ENCODE measurements at regions not wholly inside any gene's neighbourhood (a gene's known extent, or its start where the extent isn't known, plus 50 kb on each side); places are given as distances from the start of the nearest gene placed in this dataset.
A peak's percentile ranks its signal among the peaks of the same experiment; 100 is the strongest.

GRCh38 chr18:45386041-45386655 is 229.1 kb upstream of the SLC14A2 start:
- TF ChIP-seq CTCF (IDR thresholded peaks at IDR 0.05) (peak; percentile 73), ZFX (IDR thresholded peaks at IDR 0.05; ENCODE audit: borderline replicate concordance) (no peak)

Data from 22Rv1 (cell line).